GM18511 (cell line): ENCODE measurements at regions not wholly inside any gene's neighbourhood (a gene's known extent, or its start where the extent isn't known, plus 50 kb on each side); places are given as distances from the start of the nearest gene placed in this dataset.

ENCODE experiments used
- ATAC-seq: cut with Tn5 transposase; IDR thresholded peaks from one replicate; pipeline ENCODE4 v1.9.1; 2021; ENCODE audit warnings: mild to moderate bottlenecking, moderate library complexity; ENCODE audit not compliant: unreplicated experiment

DNA sequence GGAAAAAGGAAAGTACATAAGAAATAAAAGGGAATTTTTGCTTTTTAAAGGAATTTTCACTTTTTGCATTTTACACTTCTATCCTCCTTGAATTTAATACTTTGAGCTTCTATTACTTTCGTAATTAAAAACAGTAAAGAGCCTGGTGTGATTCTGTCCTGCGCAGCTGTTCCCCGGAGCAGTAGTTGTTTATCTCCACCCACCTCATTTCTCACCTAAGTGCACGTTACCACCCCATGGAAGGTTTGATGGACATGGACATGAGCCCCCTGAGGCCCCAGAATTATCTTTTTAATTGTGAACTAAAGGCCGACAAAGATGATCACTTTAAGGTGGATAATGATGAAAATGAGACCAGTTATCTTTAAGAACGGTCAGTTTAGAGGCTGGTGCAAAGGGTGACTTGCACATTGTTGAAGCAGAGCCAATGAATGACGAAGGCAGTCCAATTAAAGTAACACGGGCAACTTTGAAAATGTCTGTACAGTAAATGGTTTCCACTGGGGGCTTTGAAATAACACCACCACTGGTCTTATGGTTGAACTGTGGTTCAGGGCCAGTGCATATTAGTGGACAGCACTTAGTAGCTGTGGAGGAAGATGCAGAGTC, 52.1 kb upstream of the TEX13D start:
- no peak for ATAC-seq

DNA sequence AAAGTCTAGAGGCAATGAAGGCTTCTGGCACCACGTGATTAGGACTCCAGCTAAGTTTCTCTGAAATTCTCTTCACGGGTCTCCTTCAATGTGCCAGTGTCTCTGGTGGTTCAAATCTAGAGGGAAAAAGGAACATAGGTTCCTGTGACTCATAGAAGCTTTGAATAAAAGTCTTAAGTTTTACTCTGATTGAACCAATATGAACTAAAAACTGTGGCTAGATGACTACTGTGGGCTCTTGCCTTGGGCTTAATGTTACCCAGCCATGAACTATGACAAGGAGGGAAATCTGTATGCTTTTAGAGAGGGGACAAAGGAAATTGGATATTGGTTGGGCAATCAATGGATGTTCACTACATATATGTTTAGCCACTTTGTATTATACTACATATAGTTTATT, 49.9 kb upstream of the TEX13D start:
- ATAC-seq, result no peak
